Upper lobe of left lung (tissue), 4 donors: ENCODE measurements at regions not wholly inside any gene's neighbourhood (a gene's known extent, or its start where the extent isn't known, plus 50 kb on each side); places are given as distances from the start of the nearest gene placed in this dataset.

Experiments used
- EP300 ChIP-seq, 4 donors: sonication (generic); formaldehyde crosslinking; IDR thresholded peaks; one replicate each; pipeline ENCODE4 v1.5.1; 2017; ENCODE audit warnings: antibody characterized with exemption in 4 of 4, control low read depth in 2 of 4
- POLR2A ChIP-seq, 4 donors: fragments of 450-650 bp; IDR thresholded peaks; one replicate each; pipeline ENCODE4 v1.5.1; 2016 to 2017; ENCODE audit warnings: antibody characterized with exemption in 4 of 4, mild to moderate bottlenecking in 2 of 4
- POLR2AphosphoS5 ChIP-seq, 2 donors: sonication (generic); formaldehyde crosslinking; IDR thresholded peaks; one replicate each; pipeline ENCODE4 v1.5.1; 2017; ENCODE audit warnings: antibody characterized with exemption in 2 of 2
- TF ChIP-seq, protein P1 (sequence below), 6 experiments: fragments of 450-650 bp in 4 of 6; fragments of 200-600 bp in 2 of 6; sonication (generic) in 2 of 6; IDR thresholded peaks; one replicate each; pipeline ENCODE4 v1.5.1; 2016 to 2019; ENCODE audit warnings: antibody characterized with exemption in 6 of 6

DNA sequence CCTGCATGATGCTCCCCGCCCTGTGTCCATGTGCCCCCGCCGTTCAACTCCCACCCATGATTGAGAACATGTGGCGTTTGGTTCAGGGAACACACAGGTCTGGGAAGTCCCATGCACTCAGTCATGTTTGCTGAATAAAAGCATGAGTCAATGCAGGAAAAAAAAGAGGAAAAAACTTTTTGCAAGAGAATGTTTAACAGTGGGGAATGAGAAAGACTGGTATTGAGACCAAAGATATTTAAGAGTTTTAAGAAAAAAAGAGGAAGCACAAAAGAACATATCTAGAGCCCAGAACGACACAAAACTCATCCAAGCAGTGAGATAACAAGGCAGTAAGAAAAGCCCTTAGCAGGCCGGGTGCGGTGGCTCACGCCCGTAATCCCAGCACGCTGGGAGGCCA is 279.2 kb upstream of the THSD7B start:
- TF ChIP-seq, protein P1, sequence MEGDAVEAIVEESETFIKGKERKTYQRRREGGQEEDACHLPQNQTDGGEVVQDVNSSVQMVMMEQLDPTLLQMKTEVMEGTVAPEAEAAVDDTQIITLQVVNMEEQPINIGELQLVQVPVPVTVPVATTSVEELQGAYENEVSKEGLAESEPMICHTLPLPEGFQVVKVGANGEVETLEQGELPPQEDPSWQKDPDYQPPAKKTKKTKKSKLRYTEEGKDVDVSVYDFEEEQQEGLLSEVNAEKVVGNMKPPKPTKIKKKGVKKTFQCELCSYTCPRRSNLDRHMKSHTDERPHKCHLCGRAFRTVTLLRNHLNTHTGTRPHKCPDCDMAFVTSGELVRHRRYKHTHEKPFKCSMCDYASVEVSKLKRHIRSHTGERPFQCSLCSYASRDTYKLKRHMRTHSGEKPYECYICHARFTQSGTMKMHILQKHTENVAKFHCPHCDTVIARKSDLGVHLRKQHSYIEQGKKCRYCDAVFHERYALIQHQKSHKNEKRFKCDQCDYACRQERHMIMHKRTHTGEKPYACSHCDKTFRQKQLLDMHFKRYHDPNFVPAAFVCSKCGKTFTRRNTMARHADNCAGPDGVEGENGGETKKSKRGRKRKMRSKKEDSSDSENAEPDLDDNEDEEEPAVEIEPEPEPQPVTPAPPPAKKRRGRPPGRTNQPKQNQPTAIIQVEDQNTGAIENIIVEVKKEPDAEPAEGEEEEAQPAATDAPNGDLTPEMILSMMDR (IDR thresholded peaks at IDR 0.05) = no peak
- TF ChIP-seq EP300 (IDR thresholded peaks at IDR 0.05) (no peak), POLR2AphosphoS5 (IDR thresholded peaks at IDR 0.05) (no peak), POLR2A (IDR thresholded peaks at IDR 0.05) (no peak)
